ENCODE measurements at regions not wholly inside any gene's neighbourhood (a gene's known extent, or its start where the extent isn't known, plus 50 kb on each side); places are given as distances from the start of the nearest gene placed in this dataset.
A peak's percentile ranks its signal among the peaks of the same experiment; 100 is the strongest.

DNA sequence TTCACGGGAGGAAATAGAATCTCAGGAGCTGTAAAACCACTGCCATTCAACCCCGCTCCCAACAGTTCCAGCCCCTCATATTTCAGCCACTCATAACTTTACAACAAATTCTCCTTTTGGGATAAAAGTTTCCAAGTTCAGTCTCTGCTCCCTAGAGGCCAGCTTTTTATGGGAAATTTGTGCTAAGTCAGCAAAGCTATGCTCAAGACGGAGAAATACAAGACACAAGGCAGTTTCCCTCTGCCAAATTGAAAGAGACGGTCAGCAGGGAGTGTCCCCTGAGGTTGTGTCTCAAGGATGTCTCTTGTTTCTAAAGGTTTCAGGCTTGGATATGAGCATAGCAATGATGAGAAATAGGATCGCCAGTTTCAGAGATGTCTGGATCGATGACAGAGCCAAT is 608.6 kb downstream of the CCDC171 start:
- TF ChIP-seq, protein P1, sequence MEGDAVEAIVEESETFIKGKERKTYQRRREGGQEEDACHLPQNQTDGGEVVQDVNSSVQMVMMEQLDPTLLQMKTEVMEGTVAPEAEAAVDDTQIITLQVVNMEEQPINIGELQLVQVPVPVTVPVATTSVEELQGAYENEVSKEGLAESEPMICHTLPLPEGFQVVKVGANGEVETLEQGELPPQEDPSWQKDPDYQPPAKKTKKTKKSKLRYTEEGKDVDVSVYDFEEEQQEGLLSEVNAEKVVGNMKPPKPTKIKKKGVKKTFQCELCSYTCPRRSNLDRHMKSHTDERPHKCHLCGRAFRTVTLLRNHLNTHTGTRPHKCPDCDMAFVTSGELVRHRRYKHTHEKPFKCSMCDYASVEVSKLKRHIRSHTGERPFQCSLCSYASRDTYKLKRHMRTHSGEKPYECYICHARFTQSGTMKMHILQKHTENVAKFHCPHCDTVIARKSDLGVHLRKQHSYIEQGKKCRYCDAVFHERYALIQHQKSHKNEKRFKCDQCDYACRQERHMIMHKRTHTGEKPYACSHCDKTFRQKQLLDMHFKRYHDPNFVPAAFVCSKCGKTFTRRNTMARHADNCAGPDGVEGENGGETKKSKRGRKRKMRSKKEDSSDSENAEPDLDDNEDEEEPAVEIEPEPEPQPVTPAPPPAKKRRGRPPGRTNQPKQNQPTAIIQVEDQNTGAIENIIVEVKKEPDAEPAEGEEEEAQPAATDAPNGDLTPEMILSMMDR (conservative IDR thresholded peaks at IDR 0.05; ENCODE audit: control insufficient read depth, insufficient read depth, low read depth, low read length), result no peak
- no peak overlapping the region for H3K4me3 ChIP-seq (ENCODE audit: control insufficient read depth, low read depth, low read length)
- no peak for DNase-seq (ENCODE audit: low read depth)

DNA sequence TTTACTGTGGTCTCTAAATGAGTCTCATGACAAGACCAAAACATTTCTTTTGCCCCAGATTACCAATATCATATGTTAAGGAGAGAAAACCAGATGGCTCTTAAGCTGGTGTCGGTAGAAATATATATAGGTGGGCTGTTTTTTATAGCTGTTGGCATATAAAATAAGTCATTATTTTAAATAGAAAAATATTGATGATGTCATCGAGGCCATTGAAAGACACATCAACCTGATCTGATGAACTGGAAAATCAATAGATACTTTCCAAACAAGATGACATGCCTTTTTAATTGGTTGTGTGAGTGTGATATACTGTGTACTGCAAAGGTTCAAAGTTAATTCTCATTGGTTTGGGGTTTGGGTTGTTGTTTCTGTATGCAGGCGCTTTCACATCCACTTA is 617.3 kb downstream of the CCDC171 start:
- TF ChIP-seq, protein P1 (conservative IDR thresholded peaks at IDR 0.05; ENCODE audit: control insufficient read depth, insufficient read depth, low read depth, low read length), result no peak
- no peak for DNase-seq (ENCODE audit: low read depth)
- no peak overlapping the region for H3K4me3 ChIP-seq (ENCODE audit: control insufficient read depth, low read depth, low read length)

DNA sequence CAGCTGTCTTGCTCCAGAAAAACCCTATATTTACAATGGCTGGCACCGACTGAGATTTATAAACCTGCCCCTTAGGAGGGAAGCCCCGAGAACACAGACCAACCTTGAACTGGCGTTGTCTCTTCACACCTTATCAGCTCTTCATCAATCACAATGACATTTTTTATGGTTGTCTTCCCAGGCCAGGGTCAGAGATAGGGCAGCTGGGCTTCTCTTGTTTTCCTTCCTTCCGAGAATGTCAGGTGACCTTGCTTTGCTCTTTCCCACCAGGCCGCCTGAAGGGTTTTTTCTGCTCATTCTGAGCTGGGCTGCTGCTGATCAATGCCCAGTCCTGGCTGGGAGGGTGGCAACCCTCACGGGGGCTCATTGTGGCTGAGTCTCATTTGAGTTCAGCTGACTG is 619.1 kb downstream of the CCDC171 start:
- DNase-seq (ENCODE audit: low read depth), result no peak
- H3K4me3 ChIP-seq (ENCODE audit: control insufficient read depth, low read depth, low read length), result no peak overlapping the region
- TF ChIP-seq, protein P1 (conservative IDR thresholded peaks at IDR 0.05; ENCODE audit: control insufficient read depth, insufficient read depth, low read depth, low read length), result no peak

DNA sequence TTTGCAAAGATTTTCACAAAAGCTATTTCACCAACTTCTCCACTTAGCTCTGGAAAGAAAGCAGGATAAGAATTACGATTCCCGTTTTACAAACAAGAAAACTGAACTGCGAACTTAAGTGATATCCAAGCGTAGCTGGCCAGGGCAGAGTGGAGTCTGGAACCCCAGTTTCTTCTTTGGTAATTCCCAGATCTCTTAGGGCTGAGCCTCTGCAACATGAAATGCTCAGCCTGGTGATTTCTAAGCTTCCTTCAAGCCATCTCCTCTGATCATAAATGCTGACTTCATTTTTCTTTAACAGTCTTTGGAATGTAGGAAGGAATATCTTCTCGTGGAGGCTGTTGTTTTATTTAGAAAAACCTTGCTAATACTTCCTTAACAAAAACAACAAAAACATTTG is 620.0 kb downstream of the CCDC171 start:
- DNase-seq (ENCODE audit: low read depth), result no peak
- no peak overlapping the region for H3K4me3 ChIP-seq (ENCODE audit: control insufficient read depth, low read depth, low read length)
- TF ChIP-seq, protein P1 (conservative IDR thresholded peaks at IDR 0.05; ENCODE audit: control insufficient read depth, insufficient read depth, low read depth, low read length), result no peak

DNA sequence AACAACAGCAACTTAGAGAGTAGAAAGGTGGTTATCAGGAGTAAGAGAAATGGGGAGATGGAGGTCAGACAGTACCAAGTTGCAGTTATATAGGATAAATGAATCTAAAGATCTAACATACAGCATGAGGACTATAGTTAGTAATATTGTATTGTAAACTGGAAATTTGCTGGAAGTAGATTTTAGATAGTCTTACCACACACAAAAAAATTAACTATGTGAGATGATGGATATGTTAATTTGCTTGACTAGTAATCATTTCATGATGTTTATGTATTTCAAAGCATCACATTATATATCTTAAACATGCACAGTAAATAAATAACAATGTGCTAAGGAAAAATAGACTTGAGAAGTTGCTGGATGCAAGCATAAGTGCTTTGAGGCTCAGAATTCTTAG is 622.1 kb downstream of the CCDC171 start:
- no peak overlapping the region for H3K4me3 ChIP-seq (ENCODE audit: control insufficient read depth, low read depth, low read length)
- DNase-seq (ENCODE audit: low read depth), result no peak
- TF ChIP-seq, protein P1 (conservative IDR thresholded peaks at IDR 0.05; ENCODE audit: control insufficient read depth, insufficient read depth, low read depth, low read length), result no peak

DNA sequence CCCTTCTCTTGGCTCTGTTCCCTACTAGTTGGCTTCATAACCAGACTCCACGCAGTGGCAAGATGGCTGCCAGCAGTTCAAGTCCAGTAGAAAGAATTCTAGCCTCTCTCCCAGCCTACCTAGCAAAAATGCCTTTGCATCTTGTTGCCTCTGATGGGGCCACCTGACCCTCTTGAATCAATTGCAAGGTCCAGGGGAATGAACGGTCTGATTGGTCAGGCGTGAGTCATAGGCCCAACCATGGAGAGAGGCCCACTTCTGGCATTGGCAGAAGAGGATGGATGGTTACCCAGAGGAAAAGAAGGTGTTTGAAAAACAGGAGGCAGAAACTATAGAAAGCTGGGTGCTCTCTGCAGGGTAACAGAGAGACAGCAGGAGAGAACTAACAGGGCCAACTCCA is 622.6 kb downstream of the CCDC171 start:
- DNase-seq (ENCODE audit: low read depth), result peak; percentile 34
- H3K4me3 ChIP-seq (ENCODE audit: control insufficient read depth, low read depth, low read length), result no peak overlapping the region
- TF ChIP-seq, protein P1 (conservative IDR thresholded peaks at IDR 0.05; ENCODE audit: control insufficient read depth, insufficient read depth, low read depth, low read length), result no peak

DNA sequence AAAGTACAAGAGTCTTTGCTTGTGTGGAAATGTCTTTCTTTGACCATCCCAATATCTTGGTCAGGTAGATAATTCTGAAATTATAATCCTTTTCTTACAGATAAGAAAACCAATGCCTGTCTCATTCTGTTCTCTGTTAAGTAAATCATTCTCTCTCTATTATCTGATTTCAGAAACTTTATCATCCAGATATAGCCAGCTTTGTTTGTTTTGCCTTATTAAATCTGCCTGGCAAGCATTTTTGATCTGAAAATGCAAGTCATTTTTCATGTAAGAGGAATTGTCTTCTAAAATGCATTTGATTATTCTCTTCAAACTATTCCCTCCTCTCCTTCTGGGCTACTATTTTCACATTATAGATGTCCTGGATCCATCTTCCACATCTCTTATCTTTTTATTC is 625.5 kb downstream of the CCDC171 start:
- H3K4me3 ChIP-seq (ENCODE audit: control insufficient read depth, low read depth, low read length), result no peak overlapping the region
- TF ChIP-seq, protein P1 (conservative IDR thresholded peaks at IDR 0.05; ENCODE audit: control insufficient read depth, insufficient read depth, low read depth, low read length), result no peak
- no peak for DNase-seq (ENCODE audit: low read depth)
